Neuronal stem cell (in vitro differentiated cells): ENCODE measurements at regions not wholly inside any gene's neighbourhood (a gene's known extent, or its start where the extent isn't known, plus 50 kb on each side); places are given as distances from the start of the nearest gene placed in this dataset.

ENCODE experiments used
- DNase-seq: peaks from one replicate; pipeline ENCODE4 v3.0.0-alpha.2; 2013; ENCODE audit warnings: low spot score
- H2AFZ ChIP-seq: one replicate; pipeline ENCODE4 v1.6.1; 2013; ENCODE audit warnings: mild to moderate bottlenecking, low read length, inconsistent platforms
- H2AK5ac ChIP-seq: 2 replicates; pipeline ENCODE4 v1.6.1; 2013; ENCODE audit warnings: low read depth, mild to moderate bottlenecking, inconsistent platforms, low read length, moderate library complexity, mixed read lengths
- H2BK120ac ChIP-seq: 2 replicates; pipeline ENCODE4 v1.6.1; 2013; ENCODE audit warnings: low read depth, mild to moderate bottlenecking, inconsistent platforms, low read length, moderate library complexity, mixed read lengths
- H2BK12ac ChIP-seq: one replicate; pipeline ENCODE4 v1.6.1; 2013; ENCODE audit warnings: low read length, inconsistent platforms
- H2BK15ac ChIP-seq: 2 replicates; pipeline ENCODE4 v1.6.1; 2013; ENCODE audit warnings: mild to moderate bottlenecking, low read length, inconsistent platforms, mixed read lengths
- H2BK5ac ChIP-seq: one replicate; pipeline ENCODE4 v1.6.1; 2013; ENCODE audit warnings: inconsistent platforms, mild to moderate bottlenecking, low read length, moderate library complexity
- H3K14ac ChIP-seq: one replicate; pipeline ENCODE4 v1.6.1; 2013; ENCODE audit warnings: low read length, inconsistent platforms
- H3K18ac ChIP-seq: 2 replicates; pipeline ENCODE4 v1.6.1; 2013; ENCODE audit warnings: low read length, inconsistent platforms
- H3K23ac ChIP-seq: 2 replicates; pipeline ENCODE4 v1.6.1; 2013; ENCODE audit warnings: low read depth, mild to moderate bottlenecking, mixed read lengths, low read length, inconsistent platforms; ENCODE audit not compliant: poor library complexity
- H3K27ac ChIP-seq: replicated peaks from 3 replicates; pipeline ENCODE4 v1.5.1; 2013; ENCODE audit warnings: low read length, inconsistent platforms
- H3K27me3 ChIP-seq, 3 experiments: 2 replicates each; pipeline ENCODE4 v1.6.1; 2013; ENCODE audit warnings: low read length in 3 of 3, mild to moderate bottlenecking in 2 of 3, inconsistent platforms in 1 of 3, low read depth in 1 of 3, mixed read lengths in 1 of 3, moderate library complexity in 1 of 3; ENCODE audit not compliant: control insufficient read depth in 3 of 3, insufficient read depth in 3 of 3
- H3K36me3 ChIP-seq, 2 donors: replicated peaks in 1 of 2; 2 replicates each; pipeline ENCODE4 v1.6.1; 2013; ENCODE audit warnings: low read length in 2 of 2; ENCODE audit not compliant: control insufficient read depth in 2 of 2, insufficient read depth in 2 of 2
- H3K4ac ChIP-seq: 2 replicates; pipeline ENCODE4 v1.6.1; 2013; ENCODE audit warnings: inconsistent platforms, mild to moderate bottlenecking, low read length, moderate library complexity
- H3K4me1 ChIP-seq, 2 donors: 1 replicate in 1 of 2; 2 replicates in 1 of 2; pipeline ENCODE4 v1.6.1; 2013; ENCODE audit warnings: low read length in 2 of 2, low read depth in 1 of 2; ENCODE audit not compliant: control insufficient read depth in 2 of 2, insufficient read depth in 1 of 2
- H3K4me2 ChIP-seq: one replicate; pipeline ENCODE4 v1.6.1; 2013; ENCODE audit warnings: mild to moderate bottlenecking, low read length, inconsistent platforms; ENCODE audit not compliant: insufficient read depth, poor library complexity, severe bottlenecking
- H3K4me3 ChIP-seq, 2 donors: 2 replicates each; pipeline ENCODE4 v1.5.1; 2013; ENCODE audit warnings: low read length in 2 of 2, mild to moderate bottlenecking in 2 of 2, inconsistent platforms in 1 of 2, moderate library complexity in 1 of 2
- H3K79me1 ChIP-seq: one replicate; pipeline ENCODE4 v1.6.1; 2013; ENCODE audit warnings: low read depth, mild to moderate bottlenecking, inconsistent platforms, low read length, moderate library complexity
- H3K9ac ChIP-seq: one replicate; pipeline ENCODE4 v1.6.1; 2013; ENCODE audit warnings: mild to moderate bottlenecking, low read depth, low read length, inconsistent platforms; ENCODE audit not compliant: poor library complexity
- H3K9me3 ChIP-seq, 2 donors: replicated peaks in 1 of 2; 2 replicates each; pipeline versions ENCODE3 to v1.6.1; 2013; ENCODE audit warnings: low read length in 2 of 2, mild to moderate bottlenecking in 2 of 2, inconsistent platforms in 1 of 2, low read depth in 1 of 2, mixed read lengths in 1 of 2, moderate library complexity in 1 of 2; ENCODE audit not compliant: control insufficient read depth in 2 of 2, insufficient read depth in 1 of 2
- H4K8ac ChIP-seq: one replicate; pipeline ENCODE4 v1.6.1; 2013; ENCODE audit warnings: low read depth, mild to moderate bottlenecking, inconsistent platforms, low read length, moderate library complexity
- H4K91ac ChIP-seq: one replicate; pipeline ENCODE4 v1.6.1; 2013; ENCODE audit warnings: low read length, low read depth, mild to moderate bottlenecking, inconsistent platforms; ENCODE audit not compliant: poor library complexity
- WGBS, 2 donors: extraction: QIAGEN DNeasy Blood & Tissue Kit; methylation state at CpG; one replicate each; pipeline ENCODE4 v1.1.7; 2013; ENCODE audit warnings: missing lambda C conversion rate in 2 of 2, mixed read lengths in 1 of 2; ENCODE audit not compliant: insufficient read length in 2 of 2, insufficient replicate concordance in 1 of 2; ENCODE audit errors: extremely low coverage in 2 of 2; 5-methylcytosine and 5-hydroxymethylcytosine counted together

- Histone ChIP-seq H3K18ac (no peak overlapping the region), H3K36me3 (no peaks in the 10 kb centered on the region), H3K4me1 (no peaks in the 10 kb centered on the region), H2AFZ (no peak overlapping the region), H3K23ac (no peak overlapping the region), H2BK5ac (no peak overlapping the region), H3K9me3 (no peaks in the 10 kb centered on the region), H2BK12ac (no peak overlapping the region), H2BK120ac (no peak overlapping the region), H4K91ac (no peak overlapping the region), H4K8ac (no peak overlapping the region), H3K27me3 (no peaks in the 10 kb centered on the region), H3K14ac (no peak overlapping the region), H3K4ac (no peak overlapping the region), H3K9ac (no peak overlapping the region), H3K4me3 (no peak overlapping the region), H3K79me1 (no peaks in the 10 kb centered on the region), H3K27ac (no peak overlapping the region), H2BK15ac (no peak overlapping the region), H3K4me2 (no peak overlapping the region), H2AK5ac (no peak overlapping the region)
- no CpG with 5 or more reads among the region's 2 CpGs for WGBS, 2 donors
- DNase-seq, result no peak
These were observed 633.4 kb downstream of the CENPC start for GRCh38 chr4:66911880-66912279.

GRCh38 chr4:66906314-66906713, 639.0 kb downstream of the CENPC start:
- Histone ChIP-seq H3K36me3 (no peaks in the 10 kb centered on the region), H3K27ac (no peak overlapping the region), H2AK5ac (no peak overlapping the region), H3K4me1 (no peaks in the 10 kb centered on the region), H3K4me2 (no peak overlapping the region), H4K91ac (no peak overlapping the region), H3K79me1 (no peaks in the 10 kb centered on the region), H3K9ac (no peak overlapping the region), H2AFZ (no peak overlapping the region), H3K18ac (no peak overlapping the region), H2BK5ac (no peak overlapping the region), H2BK120ac (no peak overlapping the region), H3K23ac (no peak overlapping the region), H4K8ac (no peak overlapping the region), H3K4ac (no peak overlapping the region), H3K27me3 (no peaks in the 10 kb centered on the region), H3K14ac (no peak overlapping the region), H2BK15ac (no peak overlapping the region), H3K9me3 (no peaks in the 10 kb centered on the region), H3K4me3 (no peak overlapping the region), H2BK12ac (no peak overlapping the region)
- WGBS, 2 donors, result no CpG with 5 or more reads among the region's 2 CpGs
- no peak for DNase-seq

GRCh38 chr4:66899422-66900065, 645.8 kb downstream of the CENPC start:
- no CpG with 5 or more reads among the region's 26 CpGs for WGBS, 2 donors
- H2BK12ac ChIP-seq, result no peak overlapping the region

GRCh38 chr4:66893807-66894206, 651.5 kb downstream of the CENPC start:
- no CpG with 5 or more reads among the region's 1 CpG for WGBS, 2 donors
- Histone ChIP-seq H3K18ac (no peak overlapping the region), H3K36me3 (no peaks in the 10 kb centered on the region), H3K14ac (no peak overlapping the region), H2BK5ac (no peak overlapping the region), H3K23ac (no peak overlapping the region), H2AFZ (no peak overlapping the region), H2BK15ac (no peak overlapping the region), H2AK5ac (no peak overlapping the region), H3K27me3 (no peaks in the 10 kb centered on the region), H3K4me1 (no peaks in the 10 kb centered on the region), H3K27ac (no peak overlapping the region), H4K91ac (no peak overlapping the region), H3K4me2 (no peak overlapping the region), H3K79me1 (no peaks in the 10 kb centered on the region), H3K4me3 (no peak overlapping the region), H4K8ac (no peak overlapping the region), H3K9me3 (no peaks in the 10 kb centered on the region), H3K4ac (no peak overlapping the region), H2BK120ac (no peak overlapping the region), H3K9ac (no peak overlapping the region), H2BK12ac (no peak overlapping the region)
- no peak for DNase-seq

More at GRCh38 chr4:66899422-66900065, 645.8 kb downstream of the CENPC start:
- H4K8ac ChIP-seq, result no peak overlapping the region
- H2AFZ ChIP-seq, result no peak overlapping the region
- no peak for DNase-seq
- H2BK120ac ChIP-seq, result no peak overlapping the region
- no peak overlapping the region for H2AK5ac ChIP-seq
- H3K4me3 ChIP-seq, result no peak overlapping the region
- peaks cover 0 to 1% of the 10 kb centered on the region in 2 donors for H3K9me3 ChIP-seq
- no peak overlapping the region for H3K4me2 ChIP-seq
- no peak overlapping the region for H3K4ac ChIP-seq
- no peak overlapping the region for H2BK5ac ChIP-seq
- H3K4me1 ChIP-seq, result no peaks in the 10 kb centered on the region
- no peak overlapping the region for H3K18ac ChIP-seq
- no peaks in the 10 kb centered on the region for H3K36me3 ChIP-seq
- peak overlapping the region; percentile 30 for H3K9ac ChIP-seq
- H3K79me1 ChIP-seq, result no peaks in the 10 kb centered on the region
- H3K27ac ChIP-seq, result no peak overlapping the region
- no peaks in the 10 kb centered on the region for H3K27me3 ChIP-seq
- H2BK15ac ChIP-seq, result no peak overlapping the region
- H3K23ac ChIP-seq, result no peak overlapping the region
- no peak overlapping the region for H3K14ac ChIP-seq
- H4K91ac ChIP-seq, result no peak overlapping the region
